ENCODE measurements at regions not wholly inside any gene's neighbourhood (a gene's known extent, or its start where the extent isn't known, plus 50 kb on each side); places are given as distances from the start of the nearest gene placed in this dataset.

DNA sequence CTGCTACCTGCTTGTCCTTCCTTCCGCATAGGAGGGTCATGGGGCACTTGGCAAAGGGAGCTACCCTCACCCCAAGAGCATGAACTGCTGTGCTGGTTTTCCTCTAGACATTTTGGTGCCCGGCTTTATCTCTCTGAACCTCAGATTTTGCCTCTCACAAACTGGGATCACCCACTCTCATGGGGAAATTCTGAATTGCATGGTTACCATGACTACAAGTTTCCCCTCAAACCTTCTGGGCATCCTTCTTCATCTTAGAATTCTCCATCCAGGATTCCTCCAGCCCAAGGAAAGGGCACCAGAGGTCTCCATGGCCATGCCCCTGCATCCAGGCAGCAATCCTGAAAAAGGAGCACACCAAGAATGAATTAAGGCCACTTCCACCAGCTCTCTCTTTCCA lies 180.1 kb upstream of the NECTIN1 start:
- TF ChIP-seq, protein P1, sequence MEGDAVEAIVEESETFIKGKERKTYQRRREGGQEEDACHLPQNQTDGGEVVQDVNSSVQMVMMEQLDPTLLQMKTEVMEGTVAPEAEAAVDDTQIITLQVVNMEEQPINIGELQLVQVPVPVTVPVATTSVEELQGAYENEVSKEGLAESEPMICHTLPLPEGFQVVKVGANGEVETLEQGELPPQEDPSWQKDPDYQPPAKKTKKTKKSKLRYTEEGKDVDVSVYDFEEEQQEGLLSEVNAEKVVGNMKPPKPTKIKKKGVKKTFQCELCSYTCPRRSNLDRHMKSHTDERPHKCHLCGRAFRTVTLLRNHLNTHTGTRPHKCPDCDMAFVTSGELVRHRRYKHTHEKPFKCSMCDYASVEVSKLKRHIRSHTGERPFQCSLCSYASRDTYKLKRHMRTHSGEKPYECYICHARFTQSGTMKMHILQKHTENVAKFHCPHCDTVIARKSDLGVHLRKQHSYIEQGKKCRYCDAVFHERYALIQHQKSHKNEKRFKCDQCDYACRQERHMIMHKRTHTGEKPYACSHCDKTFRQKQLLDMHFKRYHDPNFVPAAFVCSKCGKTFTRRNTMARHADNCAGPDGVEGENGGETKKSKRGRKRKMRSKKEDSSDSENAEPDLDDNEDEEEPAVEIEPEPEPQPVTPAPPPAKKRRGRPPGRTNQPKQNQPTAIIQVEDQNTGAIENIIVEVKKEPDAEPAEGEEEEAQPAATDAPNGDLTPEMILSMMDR (IDR thresholded peaks at IDR 0.05; ENCODE audit: low read depth, low read length, poor library complexity, severe bottlenecking), result no peak
- TF ChIP-seq EZH2phosphoT487 (IDR thresholded peaks at IDR 0.05; ENCODE audit: borderline replicate concordance, low read length), result no peak
